ENCODE measurements at regions not wholly inside any gene's neighbourhood (a gene's known extent, or its start where the extent isn't known, plus 50 kb on each side); places are given as distances from the start of the nearest gene placed in this dataset.

DNA sequence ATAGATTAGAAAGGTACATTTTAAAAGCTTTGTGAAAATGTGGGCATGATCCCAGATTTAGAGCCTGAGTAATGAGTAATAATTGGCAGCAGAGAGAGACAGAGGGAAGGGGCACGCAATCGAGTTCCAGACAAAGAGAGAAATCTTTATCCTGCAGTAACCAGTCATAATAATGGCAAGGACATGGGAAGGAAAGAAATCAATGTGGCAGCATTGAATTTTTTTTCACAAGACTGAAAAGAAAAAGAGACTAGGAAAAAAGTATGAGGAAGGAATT, 790.8 kb upstream of the SOX9 start:
- no peak overlapping the region for H3K4me3 ChIP-seq (ENCODE audit: low read depth, low read length)
- DNase-seq (ENCODE audit: low read depth): no peak
- TF ChIP-seq, protein P1, sequence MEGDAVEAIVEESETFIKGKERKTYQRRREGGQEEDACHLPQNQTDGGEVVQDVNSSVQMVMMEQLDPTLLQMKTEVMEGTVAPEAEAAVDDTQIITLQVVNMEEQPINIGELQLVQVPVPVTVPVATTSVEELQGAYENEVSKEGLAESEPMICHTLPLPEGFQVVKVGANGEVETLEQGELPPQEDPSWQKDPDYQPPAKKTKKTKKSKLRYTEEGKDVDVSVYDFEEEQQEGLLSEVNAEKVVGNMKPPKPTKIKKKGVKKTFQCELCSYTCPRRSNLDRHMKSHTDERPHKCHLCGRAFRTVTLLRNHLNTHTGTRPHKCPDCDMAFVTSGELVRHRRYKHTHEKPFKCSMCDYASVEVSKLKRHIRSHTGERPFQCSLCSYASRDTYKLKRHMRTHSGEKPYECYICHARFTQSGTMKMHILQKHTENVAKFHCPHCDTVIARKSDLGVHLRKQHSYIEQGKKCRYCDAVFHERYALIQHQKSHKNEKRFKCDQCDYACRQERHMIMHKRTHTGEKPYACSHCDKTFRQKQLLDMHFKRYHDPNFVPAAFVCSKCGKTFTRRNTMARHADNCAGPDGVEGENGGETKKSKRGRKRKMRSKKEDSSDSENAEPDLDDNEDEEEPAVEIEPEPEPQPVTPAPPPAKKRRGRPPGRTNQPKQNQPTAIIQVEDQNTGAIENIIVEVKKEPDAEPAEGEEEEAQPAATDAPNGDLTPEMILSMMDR (IDR thresholded peaks at IDR 0.05; ENCODE audit: control insufficient read depth, extremely low read depth, insufficient read depth): no peak

- TF ChIP-seq, protein P1 (IDR thresholded peaks at IDR 0.05; ENCODE audit: control insufficient read depth, extremely low read depth, insufficient read depth): no peak
- H3K4me3 ChIP-seq (ENCODE audit: low read depth, low read length): no peak overlapping the region
- DNase-seq (ENCODE audit: low read depth): no peak
Measured at GRCh38 chr17:71331754-71332325, 789.0 kb upstream of the SOX9 start.

DNA sequence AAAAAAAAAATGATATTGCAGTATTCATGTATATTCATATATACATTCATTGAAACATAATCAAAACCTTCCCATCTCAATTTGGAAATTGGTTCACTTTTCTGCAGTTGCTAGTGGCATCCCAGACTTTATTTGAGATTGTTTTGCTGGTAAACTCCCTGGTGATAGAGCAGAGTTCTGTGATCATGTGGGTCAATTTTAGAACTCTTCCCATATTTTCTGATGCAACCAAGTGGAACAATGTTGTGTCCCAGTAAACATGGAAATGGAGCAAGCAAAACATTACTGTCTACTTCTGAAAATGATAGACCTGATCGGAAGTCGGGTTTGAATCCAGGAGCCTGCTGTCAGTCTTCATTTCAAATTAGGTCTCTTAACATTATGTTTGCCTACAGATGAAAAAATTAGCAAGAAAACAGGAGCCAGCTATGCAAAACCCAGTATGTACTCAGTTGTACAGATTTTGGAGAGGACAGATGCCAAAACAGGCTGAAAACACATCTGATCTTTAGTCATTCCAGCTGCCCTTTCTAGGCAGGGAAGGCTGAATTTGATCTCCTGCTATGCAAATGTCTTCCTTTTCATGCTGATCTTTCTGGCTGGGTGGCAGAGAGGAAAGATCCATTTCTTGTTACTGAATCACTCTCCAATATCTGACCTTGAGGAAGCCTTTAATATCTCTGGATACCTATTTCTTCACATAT, 786.6 kb upstream of the SOX9 start:
- no peak for DNase-seq (ENCODE audit: low read depth)
- TF ChIP-seq, protein P1 (IDR thresholded peaks at IDR 0.05; ENCODE audit: control insufficient read depth, extremely low read depth, insufficient read depth): no peak
- no peak overlapping the region for H3K4me3 ChIP-seq (ENCODE audit: low read depth, low read length)

- TF ChIP-seq, protein P1 (IDR thresholded peaks at IDR 0.05; ENCODE audit: control insufficient read depth, extremely low read depth, insufficient read depth): no peak
- no peak for DNase-seq (ENCODE audit: low read depth)
- H3K4me3 ChIP-seq (ENCODE audit: low read depth, low read length): no peak overlapping the region
Measured at GRCh38 chr17:71335212-71335611, 785.6 kb upstream of the SOX9 start.

DNA sequence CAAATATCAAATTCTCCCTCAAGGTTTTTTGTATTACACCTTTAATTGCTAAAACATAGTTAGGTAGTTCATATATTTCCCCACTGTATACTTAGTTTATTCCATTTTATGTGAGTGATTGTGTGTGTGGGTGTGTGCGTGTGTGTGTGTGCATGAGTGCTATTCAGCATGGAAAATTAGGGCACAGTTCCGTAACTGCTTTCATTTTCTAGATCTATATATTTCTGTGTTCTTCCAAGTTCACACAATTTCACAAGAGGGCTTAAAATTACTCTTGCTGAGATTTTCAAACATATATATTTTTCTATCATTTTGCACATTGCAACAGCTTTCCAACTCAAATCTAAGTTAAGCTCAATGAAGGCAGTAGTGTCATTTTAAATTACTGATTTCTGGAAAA, 782.9 kb upstream of the SOX9 start:
- H3K4me3 ChIP-seq (ENCODE audit: low read depth, low read length): no peak overlapping the region
- TF ChIP-seq, protein P1 (IDR thresholded peaks at IDR 0.05; ENCODE audit: control insufficient read depth, extremely low read depth, insufficient read depth): no peak
- DNase-seq (ENCODE audit: low read depth): no peak

DNA sequence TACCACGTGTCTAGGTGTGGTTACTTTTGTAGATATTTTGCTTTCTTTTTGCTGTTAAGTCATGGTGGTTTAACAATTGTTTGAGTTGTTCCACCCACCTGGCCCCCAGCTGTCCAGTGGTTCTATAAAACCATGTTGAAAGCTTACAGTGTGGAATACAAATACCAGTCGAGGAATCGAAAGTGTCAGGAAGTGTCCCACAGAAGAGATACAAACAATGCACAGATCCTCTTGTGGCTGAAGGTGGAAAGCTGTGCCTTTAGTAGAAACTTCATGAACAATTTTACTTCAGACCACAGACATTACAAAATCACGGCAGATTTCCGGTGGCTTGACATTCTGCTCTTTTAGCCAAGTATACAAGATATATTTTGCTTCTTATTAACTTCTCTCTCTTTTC, 782.4 kb upstream of the SOX9 start:
- no peak for DNase-seq (ENCODE audit: low read depth)
- TF ChIP-seq, protein P1 (IDR thresholded peaks at IDR 0.05; ENCODE audit: control insufficient read depth, extremely low read depth, insufficient read depth): no peak
- no peak overlapping the region for H3K4me3 ChIP-seq (ENCODE audit: low read depth, low read length)

DNA sequence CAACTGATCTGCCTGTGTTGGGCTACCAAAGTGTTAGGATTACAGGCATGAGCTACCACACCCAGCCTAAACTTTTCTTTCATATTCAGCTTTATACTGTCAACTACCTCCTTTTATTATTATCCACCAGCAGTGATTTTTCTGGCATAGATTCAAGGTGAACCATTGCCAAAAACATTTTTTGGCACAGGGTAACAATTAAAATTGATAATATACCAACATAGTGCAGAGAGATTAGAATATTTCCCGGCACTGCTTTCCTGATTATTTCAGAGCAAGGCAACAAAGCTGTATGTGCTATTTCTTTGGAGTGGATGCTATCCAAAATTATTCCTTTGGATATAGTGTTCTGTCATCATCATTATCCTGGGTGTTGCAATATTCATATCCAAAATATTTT, 781.6 kb upstream of the SOX9 start:
- TF ChIP-seq, protein P1 (IDR thresholded peaks at IDR 0.05; ENCODE audit: control insufficient read depth, extremely low read depth, insufficient read depth): no peak
- H3K4me3 ChIP-seq (ENCODE audit: low read depth, low read length): no peak overlapping the region
- DNase-seq (ENCODE audit: low read depth): no peak

Data from LNCaP clone FGC (cell line).